PC-3 (cell line): ENCODE measurements at regions not wholly inside any gene's neighbourhood (a gene's known extent, or its start where the extent isn't known, plus 50 kb on each side); places are given as distances from the start of the nearest gene placed in this dataset.

ENCODE experiments used
- ATAC-seq: fragments of 200-7000 bp; cut with Tn5 transposase; 2 replicates; pipeline ENCODE4 v1.9.1; 2020; ENCODE audit warnings: mild to moderate bottlenecking, moderate library complexity
- BruUV-seq: library from RNA; stranded (reverse); fragments of 400-500 nt; replicated peaks from 2 replicates; lab custom pipeline; 2021; lab: Mats Ljungman, UMichigan
- CTCF ChIA-PET: fragments of 300-600 bp; sonication (Branson Sonifier 250); formaldehyde crosslinking; loops from one replicate; lab custom pipeline; 2022; ENCODE audit warnings: antibody characterized with exemption; lab: Charles Lee
- POLR2A ChIA-PET: fragments of 300-600 bp; sonication (Branson Sonifier 250); formaldehyde crosslinking; loops from one replicate; lab custom pipeline; 2022; ENCODE audit warnings: antibody characterized with exemption; ENCODE audit not compliant: unreplicated experiment; lab: Charles Lee
- DNase-seq: peaks from one replicate; pipeline ENCODE4 v3.0.0-alpha.2; 2015
- H2AFZ ChIP-seq: fragments of 300-600 bp; sonication (generic); 2 replicates; pipeline ENCODE4 v1.6.0; 2016; ENCODE audit warnings: antibody characterized with exemption, low read length
- H3F3A ChIP-seq: fragments of 300-600 bp; sonication (generic); one replicate; pipeline ENCODE4 v1.6.0; 2017; ENCODE audit warnings: antibody characterized with exemption, low read length, control low read depth, mild to moderate bottlenecking; ENCODE audit not compliant: unreplicated experiment
- H3K27ac ChIP-seq: fragments of 300-600 bp; sonication (generic); 2 replicates; pipeline ENCODE4 v1.5.1; 2016; ENCODE audit warnings: mild to moderate bottlenecking, low read length
- H3K27me3 ChIP-seq: fragments of 300-600 bp; sonication (generic); 2 replicates; pipeline ENCODE4 v1.6.1; 2016; ENCODE audit warnings: low read length, mixed read lengths
- H3K36me3 ChIP-seq: fragments of 300-600 bp; sonication (generic); 2 replicates; pipeline ENCODE4 v1.6.1; 2016; ENCODE audit warnings: low read depth, mixed run types, low read length, mixed read lengths
- H3K4me1 ChIP-seq: fragments of 300-600 bp; sonication (generic); 2 replicates; pipeline ENCODE4 v1.5.1; 2016; ENCODE audit warnings: low read length; ENCODE audit not compliant: insufficient read depth
- H3K4me2 ChIP-seq: fragments of 300-600 bp; sonication (generic); 2 replicates; pipeline ENCODE4 v1.6.0; 2016; ENCODE audit warnings: low read length
- H3K4me3 ChIP-seq: fragments of 300-600 bp; sonication (generic); 2 replicates; pipeline ENCODE4 v1.5.1; 2016; ENCODE audit warnings: mild to moderate bottlenecking, low read length, mixed read lengths
- H3K79me2 ChIP-seq: fragments of 300-600 bp; sonication (generic); 2 replicates; pipeline ENCODE4 v1.6.1; 2017; ENCODE audit warnings: low read length, mixed read lengths
- H3K9ac ChIP-seq: fragments of 300-600 bp; sonication (generic); 2 replicates; pipeline ENCODE4 v1.6.0; 2016; ENCODE audit warnings: mild to moderate bottlenecking, low read length
- H3K9me2 ChIP-seq: fragments of 300-600 bp; sonication (generic); replicated peaks from 2 replicates; pipeline ENCODE4 v1.6.1; 2016; ENCODE audit warnings: mixed run types, low read length, mixed read lengths
- H3K9me3 ChIP-seq: fragments of 300-600 bp; sonication (generic); 2 replicates; pipeline ENCODE4 v1.6.1; 2016; ENCODE audit warnings: low read length, mixed read lengths
- H4K20me1 ChIP-seq: fragments of 300-600 bp; sonication (generic); 2 replicates; pipeline ENCODE4 v1.6.1; 2016; ENCODE audit warnings: low read length, mixed read lengths
- CTCF ChIP-seq: fragments of 300-600 bp; sonication (generic); conservative IDR thresholded peaks from 2 replicates; pipeline ENCODE4 v1.5.1; 2017; ENCODE audit warnings: antibody characterized with exemption, low read depth, mild to moderate bottlenecking, low read length
- EZH2 ChIP-seq: fragments of 300-600 bp; sonication (generic); IDR thresholded peaks from one replicate; pipeline ENCODE4 v1.6.1; 2017; ENCODE audit warnings: antibody characterized with exemption, mild to moderate bottlenecking, low read length; ENCODE audit not compliant: unreplicated experiment
- EZH2phosphoT487 ChIP-seq: fragments of 300-600 bp; sonication (generic); IDR thresholded peaks from 2 replicates; pipeline ENCODE4 v1.6.1; 2018; ENCODE audit warnings: mild to moderate bottlenecking, antibody characterized with exemption, low read length, borderline replicate concordance
- intact Hi-C: fragments of 100-400 bp; cut with micrococcal nuclease; formaldehyde crosslinking; loops from 2 replicates; pipeline ENCODE4 v1.9.0; 2023

- Histone ChIP-seq H3K27me3 (no peaks in the 10 kb centered on the region), H4K20me1 (no peaks in the 10 kb centered on the region), H3K79me2 (no peaks in the 10 kb centered on the region), H3K36me3 (no peaks in the 10 kb centered on the region), H3K4me1 (no peaks in the 10 kb centered on the region), H3K4me3 (no peak overlapping the region), H3K27ac (no peak overlapping the region), H3F3A (no peaks in the 10 kb centered on the region), H2AFZ (no peak overlapping the region), H3K4me2 (no peak overlapping the region), H3K9ac (no peak overlapping the region), H3K9me3 (no peaks in the 10 kb centered on the region), H3K9me2 (no peaks in the 10 kb centered on the region)
- CTCF ChIA-PET, result no interaction called here
- DNase-seq, result no peak
- POLR2A ChIA-PET, result no interaction called here
- intact Hi-C loops, result no loop called here
- TF ChIP-seq EZH2, result no peak
- no peak for TF ChIP-seq EZH2phosphoT487
- no peak for TF ChIP-seq CTCF
- no TSS peak for BruUV-seq
- ATAC-seq, result no peak
These were observed 61.2 kb upstream of the STX18 start for GRCh38 chr4:4603067-4603466.

GRCh38 chr4:4602468-4602867, 60.6 kb upstream of the STX18 start:
- Histone ChIP-seq H3K4me2 (no peak overlapping the region), H3K79me2 (no peaks in the 10 kb centered on the region), H3K9ac (no peak overlapping the region), H3K9me2 (no peaks in the 10 kb centered on the region), H3F3A (no peaks in the 10 kb centered on the region), H4K20me1 (no peaks in the 10 kb centered on the region), H3K4me3 (no peak overlapping the region), H3K27me3 (no peaks in the 10 kb centered on the region), H2AFZ (no peak overlapping the region), H3K4me1 (no peaks in the 10 kb centered on the region), H3K9me3 (no peaks in the 10 kb centered on the region), H3K27ac (no peak overlapping the region), H3K36me3 (no peaks in the 10 kb centered on the region)
- BruUV-seq, result no TSS peak
- DNase-seq, result no peak
- ATAC-seq, result no peak
- ChIA-PET CTCF (no interaction called here), POLR2A (no interaction called here)
- no peak for TF ChIP-seq EZH2
- TF ChIP-seq EZH2phosphoT487, result no peak
- TF ChIP-seq CTCF, result no peak
- intact Hi-C loops, result no loop called here

- no peak overlapping the region for H3K27ac ChIP-seq
- no peaks in the 10 kb centered on the region for H3K4me1 ChIP-seq
- no peaks in the 10 kb centered on the region for H3K36me3 ChIP-seq
- CTCF ChIA-PET, result no interaction called here
- H3K9ac ChIP-seq, result no peak overlapping the region
- H2AFZ ChIP-seq, result no peak overlapping the region
- TF ChIP-seq CTCF (no peak), EZH2phosphoT487 (no peak), EZH2 (no peak)
- no peak overlapping the region for H3K4me3 ChIP-seq
- no peak overlapping the region for H3K4me2 ChIP-seq
- no peaks in the 10 kb centered on the region for H3K27me3 ChIP-seq
- intact Hi-C loops, result no loop called here
- H3K9me2 ChIP-seq, result no peaks in the 10 kb centered on the region
- POLR2A ChIA-PET, result no interaction called here
- BruUV-seq, result no TSS peak
- no peaks in the 10 kb centered on the region for H4K20me1 ChIP-seq
- H3K79me2 ChIP-seq, result no peaks in the 10 kb centered on the region
- no peak for DNase-seq
- H3F3A ChIP-seq, result no peaks in the 10 kb centered on the region
- H3K9me3 ChIP-seq, result no peaks in the 10 kb centered on the region
- ATAC-seq, result no peak
These were observed 60.0 kb upstream of the STX18 start for GRCh38 chr4:4601803-4602369.
